HG02678 (cell line): ENCODE measurements at regions not wholly inside any gene's neighbourhood (a gene's known extent, or its start where the extent isn't known, plus 50 kb on each side); places are given as distances from the start of the nearest gene placed in this dataset.
"Not testable (repeated sequence)": the region's sequence is repeated elsewhere in the genome, so short reads cannot be mapped to it uniquely, and the experiment has no call there.

Experiments
- ATAC-seq: cut with Tn5 transposase; IDR thresholded peaks from one replicate; pipeline ENCODE4 v1.9.1; 2021; ENCODE audit warnings: mild to moderate bottlenecking, moderate library complexity; ENCODE audit not compliant: unreplicated experiment

DNA sequence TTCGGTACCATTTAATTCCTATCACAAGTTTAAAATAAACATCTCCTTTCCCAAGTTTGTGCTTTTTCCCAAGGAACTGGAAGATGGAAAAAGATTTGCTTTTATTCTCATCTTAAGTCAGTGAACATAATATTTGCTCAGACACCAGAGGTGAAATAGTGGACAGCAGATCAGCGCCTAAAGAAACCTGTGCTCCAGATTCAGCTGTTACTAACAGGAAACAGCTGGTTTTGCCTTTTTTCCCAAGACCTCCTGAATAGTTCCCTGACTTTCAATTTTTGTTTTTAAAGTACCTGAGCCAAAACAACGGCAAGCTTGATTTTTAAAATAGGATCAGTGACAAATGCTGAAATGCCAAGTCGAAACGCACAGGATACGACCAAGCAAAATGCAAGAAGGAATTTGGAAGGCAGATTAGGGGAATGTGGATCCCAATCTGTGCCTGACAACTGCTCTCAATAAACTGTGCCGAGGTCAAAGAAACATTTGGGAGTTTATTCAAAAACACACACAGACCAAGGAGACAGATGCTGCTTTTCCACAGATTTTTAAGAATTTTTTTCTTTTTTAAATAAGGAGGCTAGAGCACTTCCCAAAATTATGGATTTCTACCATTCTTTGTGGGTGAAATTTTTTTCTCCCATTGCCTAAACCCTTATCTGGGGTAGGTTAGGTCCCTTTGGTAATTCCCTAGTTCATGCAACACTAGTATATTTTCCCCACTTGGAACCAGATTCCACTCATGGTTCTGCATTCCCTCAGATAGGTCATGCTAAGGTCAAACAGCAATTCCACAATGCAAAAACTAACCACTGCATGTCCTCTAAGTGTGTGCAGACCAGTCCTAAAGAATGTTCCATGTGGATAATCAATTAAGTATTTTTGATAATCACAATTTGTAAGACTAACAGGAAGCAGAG is 121.5 kb upstream of the PDE1A start:
- no peak for ATAC-seq

DNA sequence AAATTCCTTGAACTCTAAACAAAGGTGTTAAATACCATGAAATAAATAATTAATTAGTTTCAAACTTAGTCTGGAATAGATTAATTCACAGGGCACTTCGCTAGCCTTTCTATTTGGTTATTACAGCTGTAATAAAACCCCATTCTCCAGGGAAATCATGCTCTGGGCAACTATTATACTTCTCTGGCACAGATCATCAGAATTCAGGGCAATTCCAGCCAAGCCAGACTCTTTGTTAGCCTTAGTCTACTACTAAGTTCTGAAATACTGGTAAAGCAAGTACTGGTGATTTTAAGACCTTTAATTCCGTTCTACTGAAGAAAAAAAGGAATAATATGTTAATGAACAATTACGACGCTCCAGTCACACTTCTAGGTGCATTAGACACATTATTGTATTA is 123.4 kb upstream of the PDE1A start:
- no peak for ATAC-seq

- ATAC-seq, result not testable (repeated sequence)
Measured at GRCh38 chr2:182552232-182552631, 125.4 kb upstream of the PDE1A start.

GRCh38 chr2:182552785-182553184 is 125.9 kb upstream of the PDE1A start:
- not testable (repeated sequence) for ATAC-seq

DNA sequence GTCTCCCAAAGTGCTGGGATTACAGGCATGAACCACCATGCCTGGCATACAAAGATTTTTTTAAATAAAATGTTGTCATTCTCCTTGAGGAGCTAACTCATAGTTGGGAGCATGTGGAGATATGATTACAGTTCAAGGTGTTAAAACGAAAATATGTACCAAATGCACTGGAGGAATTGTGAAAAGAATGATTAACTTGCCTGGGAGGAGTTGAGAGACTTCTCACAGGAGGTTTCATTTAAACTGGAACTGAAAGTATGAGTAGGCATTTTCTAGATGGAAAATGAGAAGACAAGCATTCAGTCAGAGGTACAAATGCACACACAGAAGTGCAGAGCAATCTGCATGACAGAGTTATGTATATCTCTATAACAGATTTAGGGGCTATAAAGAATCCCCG is 126.6 kb upstream of the PDE1A start:
- peak; percentile 100 for ATAC-seq

DNA sequence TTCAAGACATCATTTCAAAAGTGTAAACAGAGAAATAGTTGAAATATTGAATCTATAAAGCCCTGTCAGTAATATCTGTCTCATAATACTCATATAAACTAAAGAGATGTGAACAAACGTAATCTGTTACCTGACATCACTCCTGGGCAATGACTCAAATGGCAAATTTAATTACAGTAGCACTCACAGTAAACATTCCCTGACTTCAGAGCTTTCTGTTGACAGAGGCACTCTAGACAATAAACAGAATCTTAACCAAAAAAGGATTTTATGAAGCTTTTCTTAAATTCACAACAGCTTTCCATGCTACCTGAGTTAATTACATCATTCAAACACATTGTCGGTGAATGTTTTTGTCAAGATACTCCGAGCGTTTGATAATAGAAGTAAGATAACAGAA is 128.1 kb upstream of the PDE1A start:
- ATAC-seq, result no peak

GRCh38 chr2:182558564-182558963 is 131.7 kb upstream of the PDE1A start:
- no peak for ATAC-seq

GRCh38 chr2:182559623-182560022 is 132.8 kb upstream of the PDE1A start:
- ATAC-seq, result no peak

GRCh38 chr2:182565911-182566567 is 139.2 kb upstream of the PDE1A start:
- no peak for ATAC-seq

GRCh38 chr2:182573553-182573952 is 142.5 kb upstream of the DNAJC10 start:
- no peak for ATAC-seq

DNA sequence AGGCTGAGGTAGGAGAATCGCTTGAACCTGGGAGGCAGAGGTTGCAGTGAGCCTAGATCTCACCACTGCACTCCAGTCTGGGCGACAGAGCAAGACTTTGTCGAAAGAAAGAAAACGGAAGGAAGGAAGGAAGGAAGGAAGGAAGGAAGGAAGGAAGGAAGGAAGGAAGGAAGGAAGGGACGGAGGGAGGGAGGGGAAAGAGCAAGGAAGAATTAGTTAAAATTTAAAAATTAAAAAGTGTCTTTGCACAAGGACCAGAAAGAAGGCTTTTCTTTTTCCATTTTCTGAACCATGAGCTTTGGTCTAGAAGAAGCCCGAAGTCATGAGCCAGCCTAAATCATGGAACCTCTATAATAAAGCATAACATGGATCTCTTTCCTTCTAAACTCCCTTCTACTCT is 138.2 kb upstream of the DNAJC10 start:
- no peak for ATAC-seq

DNA sequence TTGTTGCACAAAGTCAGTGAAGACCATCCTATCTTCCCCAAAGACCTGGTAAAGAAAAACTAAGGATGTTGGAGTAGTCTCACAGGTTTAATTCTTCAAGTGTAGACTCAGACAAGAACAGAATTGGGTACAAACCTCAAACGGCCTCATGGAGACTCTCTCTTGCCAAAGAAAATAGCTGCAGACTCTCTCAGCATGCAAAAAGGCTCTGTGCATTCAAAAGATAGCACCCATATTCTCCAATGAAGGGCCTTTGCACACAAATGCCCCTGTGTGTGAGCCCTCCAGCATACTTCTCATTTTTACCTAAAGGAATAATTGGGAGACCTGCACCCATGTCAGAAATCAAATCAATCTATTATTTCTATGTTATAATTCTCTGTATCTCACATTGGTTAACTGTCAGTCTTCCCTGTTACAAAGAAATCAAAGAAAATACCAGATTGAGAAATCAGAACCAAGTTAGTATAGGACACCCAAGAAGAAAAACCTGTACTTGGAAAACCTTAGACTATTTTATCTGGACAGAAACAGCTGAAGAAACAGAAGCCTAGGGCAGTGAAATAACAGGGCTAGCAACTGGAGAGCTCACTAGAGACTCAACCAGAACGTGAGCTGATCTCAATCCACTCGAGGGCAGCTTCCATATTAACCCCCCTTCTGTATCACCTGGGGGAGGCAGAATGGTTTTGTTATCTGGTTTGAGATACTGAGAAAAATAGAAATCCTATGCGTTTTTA is 134.7 kb upstream of the DNAJC10 start:
- ATAC-seq, result no peak

DNA sequence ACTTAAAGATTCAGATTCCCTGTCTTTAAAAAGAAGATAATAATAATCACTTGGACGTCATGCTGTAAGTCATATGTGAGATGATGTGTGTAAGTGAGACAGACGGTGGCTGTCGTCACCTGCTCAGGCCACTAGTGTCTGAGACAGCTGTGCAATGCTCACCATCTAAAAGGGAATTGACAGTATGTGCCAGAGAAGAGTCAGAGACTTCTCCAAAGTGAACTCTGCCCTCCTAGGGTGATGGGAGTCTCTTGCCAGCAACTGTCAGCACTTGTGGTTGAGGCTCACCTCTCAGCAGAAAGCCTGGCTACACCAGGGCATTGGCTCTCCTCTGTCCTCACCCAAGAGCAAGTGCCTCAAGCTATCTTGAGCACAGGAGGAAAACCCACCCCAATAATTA is 131.6 kb upstream of the DNAJC10 start:
- no peak for ATAC-seq

GRCh38 chr2:182585001-182585400 is 131.1 kb upstream of the DNAJC10 start:
- ATAC-seq, result no peak

- ATAC-seq, result no peak
Measured at GRCh38 chr2:182585430-182585829, 130.6 kb upstream of the DNAJC10 start.

GRCh38 chr2:182586426-182586825 is 129.6 kb upstream of the DNAJC10 start:
- peak; percentile 79 for ATAC-seq

- ATAC-seq, result no peak
Measured at GRCh38 chr2:182587831-182588230, 128.2 kb upstream of the DNAJC10 start.

DNA sequence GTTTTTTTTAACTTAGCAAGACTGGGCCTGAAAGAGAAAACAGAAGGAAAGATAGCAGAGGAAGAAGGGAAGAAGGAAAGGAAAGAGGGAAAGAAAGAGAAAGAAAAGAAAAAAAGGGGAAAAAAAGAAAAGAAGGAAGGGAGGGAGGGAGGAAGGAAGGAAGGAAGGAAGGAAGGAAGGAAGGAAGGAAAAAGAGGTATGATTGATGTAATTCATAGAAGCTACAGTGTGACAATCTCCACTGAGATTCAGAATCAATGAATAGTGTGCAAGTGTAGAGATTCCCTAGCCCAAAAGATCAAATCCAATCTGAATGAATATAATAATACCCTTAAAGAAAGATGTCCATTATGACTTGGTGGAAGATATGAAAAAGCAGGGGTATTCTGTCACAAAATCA is 126.9 kb upstream of the DNAJC10 start:
- no peak for ATAC-seq

GRCh38 chr2:182591774-182592173 is 124.3 kb upstream of the DNAJC10 start:
- ATAC-seq, result no peak

DNA sequence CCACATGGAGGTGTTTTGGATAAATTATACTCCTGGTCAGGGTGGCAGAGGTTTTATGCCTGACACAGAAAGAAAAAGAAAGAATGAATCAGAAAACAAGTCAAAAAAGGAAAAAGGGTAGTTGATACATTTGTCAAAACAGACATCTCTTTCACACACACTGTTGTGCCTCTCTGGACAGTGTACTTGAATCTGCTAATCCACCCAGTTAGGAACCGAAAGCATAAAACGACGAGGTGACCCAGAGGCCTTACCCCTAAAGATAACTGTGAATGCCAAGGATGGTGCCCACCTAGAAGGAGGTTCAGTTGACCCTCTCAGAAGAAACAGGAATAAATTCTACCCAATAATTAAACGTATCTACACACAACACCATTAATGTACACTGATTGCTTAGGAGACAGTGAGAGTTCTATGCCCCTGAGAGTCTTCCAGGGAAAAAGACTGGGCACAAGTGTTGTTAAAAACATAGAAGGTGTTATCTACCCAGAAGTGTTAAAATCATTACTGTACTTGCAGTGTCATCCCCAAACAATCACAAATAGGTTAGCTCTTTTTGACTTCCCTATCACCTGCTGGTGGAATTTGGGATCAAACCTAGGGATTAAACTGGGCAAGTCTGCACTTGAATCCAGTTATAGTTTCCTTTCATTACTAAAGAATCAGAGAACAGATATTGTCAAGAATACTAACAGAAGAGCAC is 123.2 kb upstream of the DNAJC10 start:
- no peak for ATAC-seq

DNA sequence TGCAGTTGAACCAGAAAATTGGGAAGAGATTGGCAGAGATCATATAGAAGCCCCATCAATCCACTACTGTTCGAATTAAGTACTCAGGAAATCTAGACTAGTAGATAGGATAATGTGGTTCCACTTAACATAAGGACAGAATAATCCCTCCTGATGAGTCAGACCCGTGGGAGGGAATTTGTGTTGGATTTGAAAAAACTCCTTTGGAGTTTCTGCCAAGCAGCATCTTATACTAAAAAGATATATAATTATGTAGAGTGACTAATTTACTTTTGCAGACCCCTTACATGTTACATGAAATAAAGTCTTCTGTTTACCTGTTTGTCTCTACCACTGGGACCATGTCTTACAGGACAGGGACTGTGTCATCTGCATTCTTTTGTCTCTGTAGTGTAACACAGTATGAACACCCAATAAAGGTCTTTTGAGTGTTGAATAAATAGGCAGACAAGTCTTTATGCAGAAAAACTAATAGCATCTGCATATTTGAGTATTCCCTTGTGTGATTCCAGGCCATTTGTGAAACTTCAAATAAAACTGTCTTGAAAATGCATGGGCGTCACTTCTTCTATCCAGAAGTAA is 122.6 kb upstream of the DNAJC10 start:
- no peak for ATAC-seq
